Retina (tissue), 1 donor: ENCODE measurements at regions not wholly inside any gene's neighbourhood (a gene's known extent, or its start where the extent isn't known, plus 50 kb on each side); places are given as distances from the start of the nearest gene placed in this dataset.
"Not testable (repeated sequence)": the region's sequence is repeated elsewhere in the genome, so short reads cannot be mapped to it uniquely, and the experiment has no call there.

Source experiments
- DNase-seq: peaks from one replicate; pipeline ENCODE4 v3.0.0-alpha.2; 2016

- no peak for DNase-seq
These were observed 160.0 kb downstream of the OSR1 start for GRCh38 chr2:19198381-19198780.

DNA sequence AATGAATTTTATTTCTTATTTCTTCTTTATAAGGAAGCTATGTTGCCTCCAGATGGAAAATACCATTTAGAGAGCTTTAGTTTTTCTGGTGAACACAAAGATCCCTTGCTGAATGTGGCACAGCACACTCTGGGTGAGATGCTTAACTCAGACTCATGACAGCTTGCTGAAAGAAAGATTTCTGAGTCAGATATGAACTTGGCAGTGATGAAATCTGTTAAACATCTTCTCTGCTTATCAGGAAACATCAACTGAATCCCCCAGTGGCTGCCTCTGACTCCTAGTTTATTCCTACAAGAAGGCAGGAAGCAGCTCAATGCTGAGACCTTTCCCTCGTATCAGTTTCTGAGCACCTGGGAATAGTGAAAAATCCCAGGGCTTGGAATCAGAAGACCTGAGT lies 162.8 kb downstream of the OSR1 start:
- no peak for DNase-seq

- no peak for DNase-seq
These were observed 169.0 kb downstream of the OSR1 start for GRCh38 chr2:19189391-19189790.

- DNase-seq, result no peak
These were observed 171.0 kb downstream of the OSR1 start for GRCh38 chr2:19187323-19188020.

DNA sequence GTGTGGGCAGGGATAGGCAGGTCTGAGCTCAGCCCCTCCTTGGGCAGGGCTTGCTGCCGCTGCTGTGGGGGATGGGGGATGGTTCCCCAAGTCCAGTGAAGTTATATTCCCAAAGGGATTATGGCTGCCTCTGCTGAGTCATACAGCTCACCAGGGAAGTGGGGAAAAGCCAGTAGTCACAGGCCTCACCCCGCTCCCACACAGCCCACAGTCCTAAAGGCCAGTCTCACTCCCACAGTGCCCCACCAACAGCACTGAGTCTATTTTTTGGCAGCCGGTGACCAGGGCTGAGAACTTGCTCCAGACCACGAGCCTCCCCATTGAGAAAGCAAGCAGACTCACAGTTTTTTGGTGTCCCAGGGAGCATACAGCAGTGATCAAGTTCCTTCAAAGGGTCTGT lies 173.3 kb downstream of the OSR1 start:
- DNase-seq, result no peak

DNA sequence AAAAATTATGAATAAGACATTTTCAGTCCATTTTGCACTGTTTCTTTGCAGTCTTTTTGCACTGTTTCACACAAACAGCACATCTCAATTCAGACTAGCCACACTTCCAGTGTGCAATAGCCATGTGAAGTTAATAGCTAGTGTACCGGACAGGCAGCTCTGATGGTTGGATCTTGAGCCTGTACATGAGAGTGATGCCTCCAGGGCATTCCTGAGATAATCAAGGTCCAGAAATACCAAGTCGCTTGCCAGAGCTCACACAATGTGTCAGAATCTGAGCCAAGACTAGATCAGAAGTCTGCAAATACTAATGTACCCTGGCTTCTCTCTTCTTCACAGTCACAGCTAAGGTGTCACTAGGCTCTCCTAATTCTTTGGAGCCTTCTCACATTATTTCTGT lies 180.2 kb downstream of the OSR1 start:
- DNase-seq, result no peak

DNA sequence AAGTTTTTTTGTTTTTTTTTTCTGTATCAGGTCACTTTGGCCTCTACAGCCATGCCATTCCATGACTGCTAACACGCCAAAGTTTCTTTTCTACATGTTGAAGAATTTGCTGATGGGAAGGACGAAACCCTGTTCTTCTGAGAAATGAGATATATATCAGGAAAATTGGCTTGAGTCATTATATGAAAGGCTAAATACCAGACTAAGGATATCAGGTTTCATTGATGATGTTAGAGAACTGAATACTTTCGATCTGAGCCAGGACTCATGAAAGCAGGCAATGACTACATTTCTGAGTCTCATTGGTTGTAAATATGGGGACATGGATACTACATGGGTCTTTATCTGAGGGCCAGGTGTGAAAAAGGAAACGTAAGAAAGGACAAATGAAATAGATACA lies 181.4 kb downstream of the OSR1 start:
- DNase-seq, result no peak

DNA sequence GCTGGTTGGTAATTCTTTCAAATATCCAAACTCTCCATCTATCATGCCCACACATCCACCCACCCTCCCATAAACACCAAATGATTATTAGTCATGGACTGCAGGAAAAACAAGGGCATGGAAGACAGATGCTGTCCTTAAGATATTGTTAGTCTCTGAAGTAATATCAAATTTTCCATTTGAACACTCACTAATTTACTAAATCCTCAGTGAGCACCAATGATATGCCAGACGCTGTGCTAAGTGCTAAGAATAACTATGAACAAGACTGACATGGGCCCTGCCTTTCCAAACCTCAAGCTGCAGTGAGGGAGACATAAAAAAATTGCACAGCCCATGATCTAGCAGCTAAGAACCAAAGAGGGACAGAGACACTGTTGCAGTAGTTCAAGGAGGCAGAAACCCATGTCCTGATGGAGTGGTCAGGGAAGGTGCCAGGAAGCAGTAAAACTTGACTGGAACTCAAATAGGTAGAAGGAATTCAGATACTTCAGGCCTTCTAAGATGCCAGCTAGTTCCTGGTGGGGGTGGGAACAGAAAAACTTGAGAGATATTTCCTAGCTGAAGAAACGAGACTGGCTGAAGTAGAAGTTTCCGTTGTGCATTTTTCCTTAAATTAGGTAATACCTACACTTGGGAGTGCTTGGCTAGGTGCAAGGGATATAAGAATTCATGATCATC lies 182.1 kb downstream of the OSR1 start:
- no peak for DNase-seq

- DNase-seq, result no peak
These were observed 184.2 kb downstream of the OSR1 start for GRCh38 chr2:19174176-19174575.

- DNase-seq, result no peak
These were observed 187.0 kb downstream of the OSR1 start for GRCh38 chr2:19171409-19171808.

DNA sequence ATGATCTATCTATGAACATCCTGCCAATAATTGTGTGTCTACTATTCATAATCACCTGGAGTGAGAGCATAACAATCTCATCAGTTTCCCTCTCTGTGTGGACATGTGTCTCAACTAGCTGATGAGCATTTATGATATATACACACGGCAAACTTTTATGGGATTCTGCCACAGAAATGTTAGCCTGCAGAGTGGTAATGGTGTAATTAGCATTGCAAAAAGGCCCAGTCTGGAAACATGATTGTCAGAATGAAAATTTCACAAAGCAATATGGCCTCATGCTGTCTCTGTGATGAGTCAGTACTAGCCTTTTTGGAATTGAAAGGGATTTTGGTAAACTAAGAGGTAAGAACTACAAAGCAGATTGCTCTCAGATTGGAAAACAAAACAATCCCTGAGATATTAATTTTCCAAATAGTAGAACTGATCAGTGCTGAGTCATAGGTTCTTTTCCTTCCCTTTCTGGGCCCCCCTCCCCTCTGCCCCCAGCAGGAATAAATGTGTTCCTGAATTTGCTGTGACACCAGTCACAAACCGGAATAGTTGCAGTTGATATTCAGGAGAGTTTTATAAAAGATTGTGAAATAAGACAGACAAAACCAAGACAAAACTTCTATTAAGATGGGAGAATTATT lies 189.2 kb downstream of the OSR1 start:
- DNase-seq, result no peak

DNA sequence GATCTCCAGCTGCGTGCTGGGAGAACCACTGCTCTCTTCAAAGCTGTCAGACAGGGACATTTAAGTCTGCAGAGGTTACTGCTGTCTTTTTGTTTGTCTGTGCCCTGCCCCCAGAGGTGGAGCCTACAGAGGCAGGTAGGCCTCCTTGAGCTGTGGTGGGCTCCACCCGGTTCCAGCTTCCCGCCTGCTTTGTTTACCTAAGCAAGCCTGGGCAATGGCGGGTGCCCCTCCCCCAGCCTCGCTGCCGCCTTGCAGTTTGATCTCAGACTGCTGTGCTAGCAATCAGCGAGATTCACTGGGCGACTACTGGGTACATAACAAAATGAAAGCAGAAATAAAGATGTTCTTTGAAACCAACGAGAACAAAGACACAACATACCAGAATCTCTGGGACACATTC lies 194.3 kb downstream of the OSR1 start:
- not testable (repeated sequence) for DNase-seq

- DNase-seq, result no peak
These were observed 199.5 kb downstream of the OSR1 start for GRCh38 chr2:19158896-19159295.

- DNase-seq, result no peak
These were observed 200.2 kb downstream of the OSR1 start for GRCh38 chr2:19158211-19158610.

DNA sequence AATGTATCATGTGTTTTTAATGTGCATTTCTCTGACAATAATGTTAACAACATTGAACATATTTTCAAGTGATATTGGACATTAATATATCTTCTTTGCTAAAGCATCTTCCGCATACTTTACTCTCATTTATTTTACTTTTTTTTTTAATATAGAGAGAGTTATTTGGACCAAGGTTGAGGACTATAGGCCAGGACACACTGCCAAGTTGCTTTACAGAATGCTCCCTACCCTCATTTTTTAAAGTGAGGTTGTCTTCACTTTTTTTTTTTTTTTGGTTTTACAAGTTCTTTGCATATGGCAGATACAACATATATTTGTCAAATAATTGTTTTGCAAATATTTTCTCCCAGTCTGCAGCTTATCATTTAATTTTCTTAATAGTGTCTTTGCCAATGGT lies 201.8 kb downstream of the OSR1 start:
- no peak for DNase-seq

DNA sequence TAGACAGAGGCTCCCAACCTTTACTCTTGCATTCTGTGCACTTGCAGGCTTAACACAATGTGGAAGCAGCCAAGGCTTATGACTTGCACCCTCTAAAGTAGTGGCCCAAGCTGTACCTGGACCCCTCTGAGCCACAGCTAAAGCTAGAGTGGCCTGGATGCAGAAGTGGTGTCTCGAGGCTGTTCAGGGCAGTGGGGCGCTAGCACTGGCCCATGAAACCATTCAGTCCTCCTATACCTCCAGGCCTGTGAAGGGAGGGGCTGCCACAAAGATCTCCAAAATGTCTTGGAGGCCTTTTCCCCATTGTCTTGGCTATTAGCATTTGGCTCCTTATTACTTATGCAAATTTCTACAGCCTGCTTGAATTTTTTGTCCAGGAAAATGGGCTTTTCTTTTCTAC lies 207.7 kb downstream of the OSR1 start:
- DNase-seq, result no peak

- DNase-seq, result no peak
These were observed 211.6 kb downstream of the OSR1 start for GRCh38 chr2:19146867-19147266.

- DNase-seq, result no peak
These were observed 217.0 kb downstream of the OSR1 start for GRCh38 chr2:19141234-19142004.

DNA sequence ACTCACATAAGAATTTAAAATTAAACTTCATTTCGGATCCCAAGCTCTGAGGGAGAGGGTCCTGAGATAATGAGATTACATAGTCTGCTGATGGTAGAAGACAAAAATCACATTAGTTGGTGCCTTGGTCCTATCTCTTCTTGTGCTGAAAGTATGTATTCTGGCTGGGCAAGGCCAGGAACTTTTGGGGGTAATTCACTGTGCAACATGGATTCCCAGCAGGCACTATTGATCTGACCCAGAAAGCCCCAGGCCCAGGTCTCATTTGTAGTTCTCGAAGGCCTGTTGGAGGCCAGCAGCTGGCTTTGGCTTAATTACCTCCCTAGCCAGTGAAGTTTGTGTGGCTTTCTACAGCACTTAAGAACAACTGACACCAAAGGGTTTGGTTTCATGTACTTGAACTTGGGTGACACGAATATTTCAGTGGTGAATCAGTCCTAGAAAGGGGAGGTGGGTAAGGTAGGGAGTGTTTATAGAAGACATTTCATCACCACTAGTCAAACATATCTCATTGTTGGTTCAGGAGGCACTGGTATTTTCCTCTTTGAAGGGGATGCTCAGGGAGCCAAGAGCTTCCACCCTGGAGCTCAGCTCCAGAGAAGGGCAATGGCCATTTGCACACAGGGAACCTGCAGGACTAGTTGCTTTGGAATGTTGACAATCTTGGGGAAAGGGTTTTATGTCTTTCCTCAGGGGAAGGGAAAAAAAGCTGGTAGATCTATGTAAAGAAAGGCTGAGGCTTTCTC lies 217.8 kb downstream of the OSR1 start:
- DNase-seq, result no peak

DNA sequence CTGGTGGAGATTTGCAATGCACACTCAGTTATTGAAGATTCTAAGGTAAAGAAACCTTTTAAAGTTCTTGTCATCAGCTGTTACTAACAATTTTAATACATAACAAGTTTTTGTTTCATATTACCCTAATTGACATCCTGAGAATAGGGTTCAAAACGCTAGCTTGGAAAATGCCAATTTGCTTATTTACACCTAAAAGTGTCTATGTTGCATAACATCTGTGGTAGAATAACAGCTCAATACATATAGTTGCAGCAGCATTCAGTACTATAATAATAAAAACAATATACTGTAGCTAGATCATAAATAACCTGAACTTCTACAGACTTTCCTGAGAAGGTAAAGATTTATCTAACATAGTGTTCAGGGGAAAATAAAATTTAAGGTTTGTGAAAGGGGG lies 219.0 kb downstream of the OSR1 start:
- DNase-seq, result no peak

DNA sequence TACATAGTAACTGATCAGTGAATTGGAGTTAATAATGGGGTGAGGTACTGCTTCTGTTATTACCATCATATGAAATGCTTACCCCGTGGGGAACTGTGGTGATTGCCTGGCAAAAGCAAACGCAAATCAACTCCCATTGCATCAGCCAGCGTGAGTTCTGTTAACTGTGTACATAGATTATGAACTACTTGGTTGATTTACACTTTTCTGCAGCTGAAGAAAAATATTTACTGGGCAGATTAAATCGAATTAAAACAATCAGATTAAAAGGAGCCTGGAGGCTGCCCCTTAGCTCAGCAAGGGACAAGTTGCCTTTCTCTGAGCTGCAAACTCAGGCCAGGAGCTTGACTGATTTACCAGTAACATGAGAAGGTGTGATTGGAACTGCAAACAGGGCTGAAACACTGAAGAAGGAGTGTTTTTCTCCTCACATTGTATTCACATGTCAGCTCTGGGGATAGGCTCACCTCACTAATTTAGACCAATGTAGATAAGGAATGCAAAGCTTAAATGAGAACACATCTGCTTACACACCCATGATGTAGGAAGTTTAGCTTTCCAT lies 220.1 kb downstream of the OSR1 start:
- no peak for DNase-seq

GRCh38 chr2:19137433-19137832 lies 221.0 kb downstream of the OSR1 start:
- DNase-seq, result no peak

GRCh38 chr2:19132967-19133366 lies 225.5 kb downstream of the OSR1 start:
- DNase-seq, result no peak
